Suppressor macrophage treated with lipopolysaccharide for 1 hour (primary cell): ENCODE measurements at regions not wholly inside any gene's neighbourhood (a gene's known extent, or its start where the extent isn't known, plus 50 kb on each side); places are given as distances from the start of the nearest gene placed in this dataset.

Experiments
- DNase-seq, 3 donors: peaks; one replicate each; pipeline ENCODE4 v3.0.0-alpha.2; 2020 to 2022

DNA sequence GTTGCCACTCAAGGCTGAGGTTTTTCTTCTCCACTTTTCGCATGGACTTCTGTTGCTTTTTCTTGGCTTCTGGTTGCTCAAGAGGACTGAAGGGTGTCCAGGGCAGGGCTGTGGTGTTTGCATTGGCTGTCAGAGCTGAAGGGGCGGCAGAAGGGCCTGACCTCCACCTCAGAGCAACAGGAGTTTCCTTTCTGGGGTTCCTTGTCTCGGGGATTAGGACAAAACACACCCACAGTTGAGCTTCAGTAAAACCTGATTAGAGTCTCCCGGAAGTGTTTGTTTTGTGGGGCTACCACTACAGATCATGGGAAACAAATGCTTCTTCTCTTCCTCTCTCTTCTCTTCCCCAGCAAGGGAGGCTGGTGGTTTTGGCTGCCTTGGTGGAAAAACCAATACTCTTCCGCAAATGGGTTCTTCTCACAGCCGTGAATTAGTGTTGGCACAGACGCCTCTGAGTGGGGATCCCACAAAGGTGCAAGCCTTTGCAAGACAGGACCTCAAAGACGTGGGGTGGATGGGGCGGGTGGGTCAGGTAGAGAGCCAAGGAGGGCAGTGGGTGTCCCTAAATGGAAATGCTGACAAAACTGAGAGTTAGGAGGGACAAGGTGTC lies 317.7 kb upstream of the TBX3 start:
- DNase-seq = no peak

DNA sequence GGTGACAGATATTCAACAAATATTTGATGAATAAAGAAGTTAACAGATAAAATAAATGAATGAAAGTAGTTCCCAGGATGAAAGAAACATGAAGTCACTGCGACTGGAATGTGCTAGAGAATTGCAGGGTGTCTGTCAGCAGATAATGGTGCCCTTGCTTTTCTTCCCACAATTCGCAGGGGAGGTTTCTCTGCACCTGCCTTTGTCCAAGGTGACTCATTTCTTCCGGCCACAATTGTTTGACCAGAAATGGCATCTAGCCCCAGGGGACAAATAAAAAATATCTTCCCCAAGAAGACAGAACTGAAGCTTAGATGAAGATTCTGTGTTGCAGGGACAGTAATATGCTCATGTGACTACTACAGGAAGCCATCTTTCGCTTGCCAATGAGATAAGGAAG lies 316.1 kb upstream of the TBX3 start:
- DNase-seq = no peak

DNA sequence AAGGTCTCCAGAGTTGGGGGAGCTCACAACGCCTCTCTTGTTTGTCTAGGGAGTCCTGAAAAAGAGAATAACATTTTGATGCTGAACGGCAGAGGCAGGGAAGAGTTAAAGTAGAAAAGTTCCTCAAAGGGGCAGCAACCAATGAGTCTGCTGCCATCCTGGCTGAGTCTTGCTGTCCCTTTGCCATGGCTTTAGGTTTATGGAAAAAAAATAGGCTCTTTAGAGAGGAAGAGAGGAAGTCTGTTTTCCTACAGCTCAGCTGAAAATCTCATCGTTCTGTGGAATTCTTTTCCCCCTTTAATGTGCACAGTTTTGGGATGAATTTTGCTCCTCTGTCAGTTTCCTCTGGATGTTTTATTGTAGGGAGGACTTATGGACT lies 314.8 kb upstream of the TBX3 start:
- no peak for DNase-seq

DNA sequence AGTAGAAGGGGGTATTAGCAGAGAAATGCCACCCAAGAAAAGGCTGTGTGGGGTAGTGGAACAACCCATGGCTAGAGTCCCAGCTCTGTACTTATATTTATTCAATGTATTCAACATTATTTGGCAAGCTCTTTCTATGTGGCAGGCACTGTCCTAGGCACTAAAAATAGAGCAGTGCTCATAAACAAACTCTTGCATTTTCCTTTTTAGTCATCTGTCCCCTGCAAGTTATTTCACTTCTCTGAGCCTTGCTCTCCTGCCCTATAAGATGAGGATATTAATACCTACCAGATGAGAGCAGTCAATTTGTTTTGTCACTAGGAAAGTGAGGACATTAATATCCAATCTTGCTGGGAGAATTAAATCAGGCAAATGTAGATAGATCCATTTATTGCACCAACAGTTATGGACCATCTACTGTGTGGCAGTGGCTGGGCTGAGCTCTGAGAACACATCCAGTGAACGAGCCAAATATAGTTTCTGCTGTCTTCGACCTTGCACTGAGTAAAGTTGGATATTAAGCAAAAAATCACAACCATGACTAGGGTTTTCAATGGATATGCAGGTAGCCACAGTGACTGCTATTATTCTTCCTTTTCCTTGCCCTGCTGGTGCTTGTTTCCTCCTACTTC lies 314.3 kb upstream of the TBX3 start:
- DNase-seq = no peak

GRCh38 chr12:114996382-114996781 lies 312.4 kb upstream of the TBX3 start:
- DNase-seq = no peak

- DNase-seq = no peak
These were observed 311.9 kb upstream of the TBX3 start for GRCh38 chr12:114995891-114996290.

DNA sequence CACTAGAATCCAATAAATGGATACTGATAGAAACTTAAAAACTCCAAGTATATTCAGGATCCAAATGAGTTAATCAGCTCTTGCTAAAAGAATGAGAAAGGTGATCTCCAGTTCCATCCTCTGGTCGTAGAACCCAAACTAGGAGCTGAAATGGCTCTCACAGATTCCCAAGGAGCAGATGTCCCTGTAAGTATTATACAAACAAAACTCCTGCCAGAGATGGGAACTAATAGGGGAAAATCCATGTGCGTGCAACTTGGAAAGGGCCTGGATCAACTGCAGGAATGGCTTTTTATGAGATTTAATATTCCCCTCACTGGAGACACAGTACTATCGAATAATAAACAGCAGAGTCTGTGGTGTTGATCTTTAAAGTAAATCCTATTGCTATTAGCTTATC lies 309.2 kb upstream of the TBX3 start:
- no peak for DNase-seq

DNA sequence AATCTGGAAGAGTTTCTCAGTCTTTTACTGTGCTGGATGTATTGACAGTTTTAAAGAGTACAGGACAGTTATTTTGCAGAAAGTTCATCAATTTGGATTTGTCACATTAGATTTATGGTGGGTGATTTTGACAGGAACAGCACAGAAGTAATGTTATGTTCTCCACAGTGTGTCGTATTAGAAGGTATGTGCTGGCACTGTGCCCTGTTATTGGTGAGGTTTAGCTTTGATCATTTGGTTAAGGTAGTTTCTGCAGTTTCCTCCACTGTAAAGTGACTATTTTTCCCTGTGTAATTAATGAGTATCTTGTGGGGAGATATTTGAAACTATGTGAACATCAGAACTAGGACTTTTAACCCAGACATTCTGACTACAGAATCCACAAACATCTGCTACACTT lies 308.5 kb upstream of the TBX3 start:
- DNase-seq = no peak

- DNase-seq = no peak
These were observed 306.4 kb upstream of the TBX3 start for GRCh38 chr12:114990381-114990780.

DNA sequence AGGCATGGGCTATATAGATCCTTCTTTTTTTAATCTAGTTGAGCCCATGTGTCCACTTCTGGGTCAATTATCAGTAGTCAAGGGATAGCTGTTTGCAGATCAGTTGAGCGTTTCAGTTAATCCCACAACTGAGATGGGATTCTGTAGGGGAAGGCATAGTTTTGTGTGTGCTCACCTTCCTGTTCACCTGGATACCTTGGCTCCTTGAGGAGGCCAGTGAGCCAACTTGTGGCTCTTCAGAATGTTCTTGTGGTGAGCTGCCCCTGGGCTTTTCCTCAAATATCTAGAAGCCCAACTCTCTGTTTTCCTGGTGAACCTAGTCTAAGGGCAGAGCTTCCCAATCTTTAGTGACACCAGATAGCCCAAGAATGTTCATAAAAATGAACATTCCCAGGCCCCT lies 302.9 kb upstream of the TBX3 start:
- DNase-seq = no peak

DNA sequence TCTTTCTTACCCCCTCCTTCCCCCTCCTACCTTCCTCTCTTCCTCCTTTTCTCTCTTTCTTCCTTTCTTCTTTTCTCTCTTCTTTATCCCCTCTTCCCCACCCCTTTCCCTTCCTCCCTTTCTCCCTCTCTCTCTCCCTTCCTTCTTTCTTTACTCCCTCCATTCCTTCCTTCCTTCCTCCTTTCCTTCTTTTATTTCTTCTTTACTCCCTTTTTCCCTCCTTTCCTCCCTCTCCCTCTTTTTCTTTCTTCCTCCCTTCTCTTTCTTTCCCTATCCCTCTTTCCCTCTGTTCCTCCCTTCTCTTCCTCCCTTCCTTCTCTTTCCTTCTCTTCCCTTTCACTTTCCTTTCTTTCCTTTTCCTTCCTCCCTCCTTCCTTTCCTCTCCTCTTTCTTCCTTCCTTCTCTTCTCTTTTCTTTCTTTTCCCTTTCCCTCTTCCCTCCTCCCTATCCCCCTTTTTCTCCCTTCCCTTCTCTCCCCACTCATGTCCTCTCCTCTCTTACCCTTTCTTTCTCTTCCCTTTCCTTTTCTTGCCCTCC lies 302.3 kb upstream of the TBX3 start:
- DNase-seq = no peak

- DNase-seq = no peak
These were observed 300.7 kb upstream of the TBX3 start for GRCh38 chr12:114984634-114985061.

DNA sequence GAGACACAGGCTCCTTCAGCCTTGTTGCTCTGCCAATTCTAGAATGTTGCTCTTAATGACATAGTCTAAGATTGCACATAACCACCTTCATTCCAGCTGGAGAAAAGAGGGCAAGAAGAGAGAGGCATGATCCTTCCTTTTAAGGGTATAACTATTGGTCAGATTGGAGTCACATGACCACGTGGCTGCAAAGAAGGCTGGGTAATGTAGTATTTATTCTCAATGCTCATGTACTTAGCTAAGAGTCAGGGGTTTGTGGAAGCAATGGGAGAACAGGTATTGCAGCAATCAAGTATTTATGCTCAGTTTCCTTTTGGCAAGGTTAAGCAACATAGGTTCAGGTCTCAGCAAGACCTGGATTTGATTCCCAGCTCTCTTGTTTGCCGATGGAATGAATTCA lies 298.8 kb upstream of the TBX3 start:
- DNase-seq = no peak

GRCh38 chr12:114981036-114981435 lies 297.1 kb upstream of the TBX3 start:
- no peak for DNase-seq

GRCh38 chr12:114976959-114977358 lies 293.0 kb upstream of the TBX3 start:
- no peak for DNase-seq

DNA sequence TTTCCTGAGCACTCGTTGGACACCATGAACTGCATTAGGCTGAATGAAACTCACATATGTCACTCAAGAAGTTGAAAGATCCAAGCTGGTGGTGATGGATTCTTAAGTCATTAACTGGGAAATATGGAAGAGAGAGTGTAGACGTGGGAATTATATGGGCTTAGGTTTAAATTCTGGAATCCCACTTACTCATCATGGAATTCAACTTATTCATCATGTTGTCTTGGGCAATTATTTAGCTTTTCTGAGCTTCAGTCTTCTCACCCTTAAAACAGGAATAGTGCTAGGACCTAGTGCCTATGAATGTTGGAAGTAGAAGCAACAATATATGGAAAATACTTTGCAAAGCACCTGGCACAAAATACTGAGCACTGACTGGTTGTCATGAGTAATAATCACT lies 292.4 kb upstream of the TBX3 start:
- no peak for DNase-seq

GRCh38 chr12:114975640-114976310 lies 291.8 kb upstream of the TBX3 start:
- DNase-seq = no peak

DNA sequence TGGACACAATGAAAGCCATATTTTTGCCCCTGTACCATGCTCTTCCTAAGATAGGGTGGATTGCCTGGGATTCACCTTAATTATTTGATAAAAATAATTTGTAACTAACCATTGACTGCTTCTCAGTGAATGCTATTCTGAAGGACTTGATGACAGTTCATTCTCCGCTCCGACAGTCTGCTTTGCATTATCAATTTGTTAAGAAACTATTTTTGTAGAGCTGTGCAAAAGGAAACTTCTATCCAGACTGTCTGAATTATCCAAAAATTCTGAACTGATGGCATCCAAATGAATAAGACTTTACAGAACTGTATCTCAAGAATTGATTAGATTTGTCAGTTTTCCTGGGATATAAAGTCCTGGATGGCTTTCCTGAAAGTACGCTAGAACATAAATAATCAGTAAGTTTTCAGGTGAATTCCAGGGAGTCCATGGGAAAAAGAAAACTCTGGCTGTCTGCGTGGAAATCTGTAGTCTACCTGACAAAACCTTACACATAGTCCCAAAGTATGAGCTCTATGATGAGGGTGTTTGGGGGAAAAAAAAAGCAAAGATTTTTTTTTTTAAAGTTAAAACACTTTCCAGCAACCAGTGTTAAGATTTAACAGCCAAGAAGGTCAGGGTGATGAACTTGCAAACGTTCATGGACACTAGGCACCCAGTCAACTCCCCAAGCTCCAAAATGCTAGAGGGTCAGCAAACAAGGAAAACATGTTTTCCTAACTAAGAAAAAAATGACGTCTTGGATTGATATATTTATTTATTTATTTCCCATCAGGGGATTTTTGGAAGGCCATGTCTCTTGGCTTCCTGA lies 291.1 kb upstream of the TBX3 start:
- DNase-seq = no peak

DNA sequence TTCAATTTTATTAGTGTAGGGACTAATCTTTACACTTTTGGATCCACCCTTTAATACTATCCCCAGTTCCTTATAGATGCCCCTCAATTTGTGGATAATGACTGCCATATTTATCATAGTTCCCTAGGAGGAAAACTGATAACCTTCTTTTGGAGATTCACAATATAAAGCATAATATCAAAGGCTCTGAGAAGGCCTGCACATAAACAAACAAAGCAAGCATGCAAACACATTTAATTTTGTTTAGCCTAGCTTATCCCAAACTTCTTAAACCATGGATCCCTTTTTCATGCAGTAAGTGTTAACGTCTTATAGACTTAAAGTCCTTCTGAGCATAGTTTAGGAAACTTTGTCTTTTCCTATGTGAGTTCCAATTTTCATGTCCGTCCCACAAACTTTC lies 290.4 kb upstream of the TBX3 start:
- no peak for DNase-seq

DNA sequence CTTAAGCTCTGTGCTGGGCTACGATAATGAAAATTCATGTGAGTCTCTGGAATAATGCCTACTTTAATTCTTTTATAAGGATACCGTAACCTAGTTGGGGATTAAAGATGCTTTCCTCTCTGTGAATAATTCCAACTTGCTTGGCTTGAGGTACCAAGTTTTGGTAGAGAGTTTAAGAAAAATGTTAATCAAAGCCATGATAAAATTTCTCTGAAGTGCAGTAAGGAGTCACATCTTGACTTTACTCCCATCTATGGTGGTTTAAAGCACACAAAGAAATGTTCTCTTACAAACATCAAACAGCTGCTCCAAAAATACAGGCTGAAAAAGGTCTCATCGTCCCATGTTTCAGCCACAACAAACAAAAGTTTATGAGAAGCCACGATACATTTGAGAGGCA lies 284.8 kb upstream of the TBX3 start:
- no peak for DNase-seq

GRCh38 chr12:114967151-114967550 lies 283.2 kb upstream of the TBX3 start:
- DNase-seq = no peak

DNA sequence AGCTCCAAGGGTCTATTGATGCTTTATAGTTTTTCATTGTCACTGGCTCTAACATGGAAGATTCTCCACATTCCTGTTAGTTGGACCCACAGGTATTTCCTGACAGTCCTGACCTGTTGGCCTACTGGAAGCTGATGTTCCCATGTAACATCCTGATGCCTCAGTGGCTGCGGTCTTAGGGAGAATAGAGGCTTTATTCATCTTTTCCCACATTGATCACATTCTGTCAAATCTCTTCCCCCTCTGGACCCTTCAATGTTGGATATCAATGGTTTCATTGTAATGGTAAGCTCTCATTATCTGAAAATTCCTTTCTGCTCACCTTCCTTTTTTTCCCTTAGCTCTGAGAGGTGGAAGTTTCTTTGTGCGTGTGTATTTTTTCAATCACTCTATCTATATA lies 280.9 kb upstream of the TBX3 start:
- no peak for DNase-seq

DNA sequence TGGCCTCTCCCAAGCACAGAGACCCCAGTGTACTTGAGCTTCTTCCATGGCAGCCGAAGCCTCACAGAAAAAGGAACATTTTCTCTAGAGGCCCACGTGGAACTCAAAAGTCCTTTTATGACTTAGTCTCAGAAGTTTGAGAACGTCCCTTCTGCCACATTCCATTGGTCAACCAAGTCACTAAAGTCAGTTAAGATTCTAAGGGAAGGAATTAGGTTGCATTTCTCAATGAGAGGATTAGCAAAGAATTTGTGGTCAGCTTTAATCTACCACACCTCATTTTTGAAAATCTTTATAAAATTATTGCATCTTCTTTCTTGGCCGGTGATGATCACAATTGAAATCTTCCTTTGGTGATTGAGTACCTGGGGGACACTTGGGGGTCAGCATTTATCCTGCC lies 279.9 kb upstream of the TBX3 start:
- DNase-seq = no peak

DNA sequence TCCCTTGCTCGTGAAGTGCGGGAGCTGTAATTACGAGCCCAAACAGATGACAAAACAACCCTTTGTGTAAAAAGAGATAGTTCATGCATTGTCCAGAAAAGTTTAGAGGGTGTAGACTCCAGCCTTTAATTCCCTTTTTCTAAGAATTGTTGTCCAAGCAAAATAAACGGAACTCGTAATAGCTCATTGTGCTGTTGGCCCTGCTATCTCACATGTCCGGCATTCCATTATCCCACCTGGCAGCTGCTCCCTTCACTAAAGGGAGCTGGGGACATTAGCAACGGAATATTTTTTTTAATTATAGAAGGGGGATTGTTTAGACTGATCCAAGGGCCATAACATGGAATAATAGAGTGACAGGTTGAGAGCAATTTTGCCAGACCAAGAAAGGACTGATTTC lies 277.5 kb upstream of the TBX3 start:
- no peak for DNase-seq
